ENCODE measurements at regions not wholly inside any gene's neighbourhood (a gene's known extent, or its start where the extent isn't known, plus 50 kb on each side); places are given as distances from the start of the nearest gene placed in this dataset.
"Not testable (repeated sequence)": the region's sequence is repeated elsewhere in the genome, so short reads cannot be mapped to it uniquely, and the experiment has no call there.

GRCh38 chr3:75396316-75396802 is 267.8 kb upstream of the FRG2C start:
- H3K4me1 ChIP-seq (ENCODE audit: control insufficient read depth in 1 of 2, insufficient read depth in 2 of 2, low read length in 2 of 2), result no peaks in the 10 kb centered on the region
- H2AFZ ChIP-seq (ENCODE audit: low read depth, low read length, poor library complexity, severe bottlenecking), result no peak overlapping the region
- H3K79me2 ChIP-seq (ENCODE audit: insufficient read depth, low read length), result no peaks in the 10 kb centered on the region
- H3K27me3 ChIP-seq (ENCODE audit: insufficient read depth, low read length), result no peaks in the 10 kb centered on the region
- ATAC-seq, result no peak
- RAD21 ChIA-PET (ENCODE audit: low non-redundant PET in 1 of 2, low total read pairs in 2 of 2, uncharacterized antibody in 2 of 2, unreplicated experiment in 2 of 2), result no interaction called here
- no peaks in the 10 kb centered on the region for H3K9me3 ChIP-seq (ENCODE audit: control insufficient read depth in 1 of 2, insufficient read depth in 1 of 2, low read depth in 1 of 2, low read length in 2 of 2)
- no peak overlapping the region for H3K4me2 ChIP-seq (ENCODE audit: low read length)
- CTCF ChIA-PET, result no interaction called here
- POLR2A ChIA-PET, result no interaction called here
- no peak overlapping the region for H3K9ac ChIP-seq (ENCODE audit: low read length)
- H4K20me1 ChIP-seq (ENCODE audit: insufficient read depth), result no peaks in the 10 kb centered on the region
- no peak overlapping the region for H3K4me3 ChIP-seq (replicated peaks in 1 of 2; ENCODE audit: low read depth in 1 of 2, low read length in 2 of 2)
- H3K9me2 ChIP-seq (ENCODE audit: insufficient read depth), result no peaks in the 10 kb centered on the region
- no peaks in the 10 kb centered on the region for H3K36me3 ChIP-seq (ENCODE audit: control insufficient read depth in 1 of 2, insufficient read depth in 2 of 2, low read length in 2 of 2)
- H3K27ac ChIP-seq (ENCODE audit: low read depth, low read length), result no peak overlapping the region
- intact Hi-C loops (cut with micrococcal nuclease), result no loop called here
- BruUV-seq (replicated peaks), result no TSS peak
- no peak for TF ChIP-seq EGR1 (IDR thresholded peaks at IDR 0.05; ENCODE audit: low read depth)
- TF ChIP-seq POLR2A (IDR thresholded peaks at IDR 0.05; ENCODE audit: borderline replicate concordance, extremely low read depth, insufficient read depth, insufficient read length), result no peak
- TF ChIP-seq SP1 (IDR thresholded peaks at IDR 0.05; ENCODE audit: low read depth), result no peak
- TF ChIP-seq CEBPB (IDR thresholded peaks at IDR 0.05; ENCODE audit: low read depth), result no peak
- no peak for DNase-seq (ENCODE audit: low read depth, low spot score)

DNA sequence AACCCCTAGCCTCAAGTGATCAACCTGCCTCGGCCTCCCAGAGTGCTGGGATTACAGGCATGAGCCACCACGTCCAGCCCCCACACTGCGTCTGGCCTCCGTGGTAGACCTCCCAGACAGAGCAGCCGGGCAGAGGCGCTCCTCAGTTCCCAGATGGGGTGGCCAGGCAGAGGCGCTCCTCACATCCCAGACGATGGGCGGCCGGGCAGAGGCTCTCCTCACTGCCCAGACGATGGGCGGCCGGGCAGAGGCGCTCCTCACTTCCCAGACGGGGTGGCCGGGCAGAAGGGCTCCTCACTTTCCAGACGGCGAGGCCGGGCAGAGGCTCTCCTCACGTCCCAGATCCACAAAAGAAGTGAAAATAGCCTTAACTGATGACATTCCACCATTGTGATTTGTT is 266.6 kb upstream of the FRG2C start:
- H3K9ac ChIP-seq (ENCODE audit: low read length); H3K79me2 ChIP-seq (ENCODE audit: insufficient read depth, low read length); H3K36me3 ChIP-seq (ENCODE audit: control insufficient read depth in 1 of 2, insufficient read depth in 2 of 2, low read length in 2 of 2); H3K9me3 ChIP-seq (ENCODE audit: control insufficient read depth in 1 of 2, insufficient read depth in 1 of 2, low read depth in 1 of 2, low read length in 2 of 2); H4K20me1 ChIP-seq (ENCODE audit: insufficient read depth); RAD21 ChIA-PET (ENCODE audit: low non-redundant PET in 1 of 2, low total read pairs in 2 of 2, uncharacterized antibody in 2 of 2, unreplicated experiment in 2 of 2); H3K4me1 ChIP-seq (ENCODE audit: control insufficient read depth in 1 of 2, insufficient read depth in 2 of 2, low read length in 2 of 2); H3K9me2 ChIP-seq (ENCODE audit: insufficient read depth); H3K27ac ChIP-seq (ENCODE audit: low read depth, low read length); DNase-seq (ENCODE audit: low read depth, low spot score); H3K4me3 ChIP-seq (replicated peaks in 1 of 2; ENCODE audit: low read depth in 1 of 2, low read length in 2 of 2); ATAC-seq; H3K4me2 ChIP-seq (ENCODE audit: low read length); H3K27me3 ChIP-seq (ENCODE audit: insufficient read depth, low read length); POLR2A ChIA-PET; CTCF ChIA-PET; H2AFZ ChIP-seq (ENCODE audit: low read depth, low read length, poor library complexity, severe bottlenecking); BruUV-seq (replicated peaks); intact Hi-C loops (cut with micrococcal nuclease): not testable (repeated sequence)

All from HCT116 (cell line).